ENCODE measurements at regions not wholly inside any gene's neighbourhood (a gene's known extent, or its start where the extent isn't known, plus 50 kb on each side); places are given as distances from the start of the nearest gene placed in this dataset.

DNA sequence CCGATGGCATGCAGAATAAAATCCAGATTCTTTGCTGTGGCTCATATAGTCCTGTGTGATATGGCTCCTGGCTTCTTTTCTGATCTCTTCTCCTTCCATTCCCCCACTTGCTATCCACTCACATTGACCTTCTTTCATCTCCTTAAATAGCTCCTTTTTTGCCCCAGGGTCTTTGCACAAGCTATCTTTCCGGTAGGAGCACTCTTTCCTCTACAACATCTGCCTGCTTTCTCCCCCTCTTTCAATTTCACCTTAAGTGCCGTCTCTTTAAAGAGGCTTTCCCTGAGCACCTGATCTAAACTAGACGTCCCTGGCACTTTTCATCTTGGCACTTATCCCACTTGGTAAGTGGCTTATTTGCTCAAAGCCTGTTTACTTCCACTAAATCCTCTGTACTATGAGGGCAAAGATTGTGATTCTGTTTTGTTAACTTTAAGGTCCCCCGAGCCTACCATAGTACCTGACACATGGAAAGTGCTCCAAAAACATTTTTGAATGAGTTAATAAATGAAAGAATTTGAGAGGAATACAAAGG, 323.3 kb upstream of the TLE3 start:
- no peak for FAIRE-seq

DNA sequence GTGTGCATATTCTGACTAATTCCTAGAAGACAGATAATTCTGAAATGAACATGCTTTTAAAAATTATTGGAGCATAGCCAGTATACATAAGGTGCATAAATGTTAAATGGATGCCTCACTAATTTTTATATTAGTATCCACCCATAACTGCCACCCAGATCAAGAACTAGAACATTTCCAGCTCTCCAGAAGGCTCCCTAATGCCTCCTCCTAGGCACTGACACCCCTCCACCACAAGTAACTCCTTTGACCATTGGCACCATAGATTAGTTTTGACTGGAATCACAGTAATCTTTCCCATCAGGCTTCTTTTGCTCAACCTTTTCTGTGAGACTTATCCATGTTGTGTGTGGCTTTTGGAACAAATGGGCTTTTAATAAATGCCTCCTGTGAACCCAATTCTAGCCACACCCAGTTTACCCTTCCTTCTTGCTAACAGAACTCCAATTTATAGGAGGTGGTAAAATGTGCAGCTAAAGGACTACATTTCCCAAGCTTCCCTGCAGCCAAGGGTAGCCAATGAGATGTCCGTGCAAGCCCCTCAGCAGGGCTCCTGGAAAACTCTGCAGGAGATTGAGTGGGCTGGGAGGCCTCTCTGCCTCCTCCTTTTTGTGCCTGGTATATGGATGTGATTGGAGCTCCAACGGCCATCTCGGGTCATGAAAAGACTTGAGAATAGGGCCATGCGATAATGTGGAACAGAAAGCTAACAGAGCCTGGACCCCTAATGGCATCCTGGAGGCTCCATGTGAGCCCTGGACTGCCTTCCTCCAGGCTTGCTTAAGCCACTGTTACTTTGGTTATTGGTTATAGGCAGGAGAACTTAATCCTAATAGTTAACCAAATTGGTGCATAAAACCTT, 322.6 kb upstream of the TLE3 start:
- FAIRE-seq, result no peak

DNA sequence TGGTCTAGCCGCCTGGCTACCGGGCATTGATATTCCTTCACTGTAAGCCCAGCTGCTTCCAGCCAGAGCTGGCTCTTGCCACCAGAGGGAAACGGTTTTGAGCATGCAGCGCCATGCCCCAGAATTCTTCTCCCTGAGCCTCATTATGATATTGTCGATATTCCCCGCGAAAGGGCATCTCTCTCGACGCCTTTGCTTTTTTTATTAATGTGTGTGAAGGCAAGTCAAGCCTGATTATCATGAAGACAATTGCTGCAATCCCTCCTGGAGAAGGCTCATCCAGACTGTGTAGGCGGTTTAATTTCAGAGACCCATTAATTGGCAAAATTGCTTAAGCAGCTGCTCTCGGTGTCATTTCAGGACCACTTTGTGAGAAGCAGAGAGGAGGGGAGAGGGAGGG, 321.2 kb upstream of the TLE3 start:
- no peak for FAIRE-seq

DNA sequence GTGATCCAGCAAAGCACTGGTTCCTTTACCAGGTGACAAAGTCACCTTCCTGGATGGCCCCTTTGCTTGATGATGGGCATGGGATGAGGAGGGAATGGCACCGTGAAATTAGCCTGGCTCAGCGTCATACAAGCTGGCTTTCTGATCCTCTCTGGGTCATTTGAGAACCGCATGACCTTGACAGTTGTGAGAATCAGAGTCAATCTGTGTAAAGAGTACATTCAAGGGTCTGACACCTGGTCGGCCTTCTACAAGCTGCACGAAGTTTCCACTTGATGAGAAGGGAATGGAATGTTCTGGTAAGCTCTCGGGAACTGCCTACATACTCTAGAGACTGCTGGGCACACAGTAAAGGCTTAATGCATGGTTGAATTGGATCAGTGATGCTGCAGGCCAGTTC, 319.8 kb upstream of the TLE3 start:
- no peak for FAIRE-seq

DNA sequence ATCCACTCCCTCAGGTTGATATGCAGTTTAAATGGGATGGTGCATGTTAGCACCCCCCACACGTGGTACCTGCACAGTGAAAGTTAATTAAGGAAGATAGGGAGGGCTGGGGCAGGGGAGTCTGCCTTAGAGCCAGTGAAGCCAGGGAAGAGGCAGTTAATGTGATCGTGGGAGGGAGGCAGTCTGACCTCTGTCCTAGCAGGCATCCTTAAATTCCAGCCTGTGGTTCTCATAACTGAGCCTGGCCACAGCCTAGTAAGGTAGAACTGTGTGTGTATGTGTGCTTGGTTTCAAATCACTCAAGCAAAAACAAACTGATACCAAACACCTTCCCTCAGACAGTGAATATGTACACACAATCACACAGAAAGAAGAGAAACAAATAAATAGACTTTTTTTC, 319.1 kb upstream of the TLE3 start:
- no peak for FAIRE-seq

DNA sequence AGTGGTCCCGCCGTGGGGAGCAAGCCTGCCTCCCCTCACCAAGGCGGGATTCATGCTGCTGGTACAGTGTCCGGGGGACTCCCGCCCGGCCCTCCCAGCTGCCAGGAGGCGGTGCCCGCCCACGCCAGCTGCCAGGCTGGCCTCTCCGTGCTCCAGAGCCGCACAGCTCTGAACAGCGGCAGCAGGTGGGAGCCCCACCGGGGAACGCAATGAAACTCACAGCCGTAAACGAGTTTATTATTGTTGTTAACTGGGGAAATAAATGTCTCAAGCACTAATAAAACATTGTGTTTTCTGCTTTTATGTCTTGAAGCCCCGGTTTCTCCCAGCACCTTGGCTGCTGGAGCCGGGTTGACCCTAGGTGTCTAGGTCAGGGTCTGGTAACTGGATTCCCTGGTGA, 317.7 kb upstream of the TLE3 start:
- FAIRE-seq, result no peak

DNA sequence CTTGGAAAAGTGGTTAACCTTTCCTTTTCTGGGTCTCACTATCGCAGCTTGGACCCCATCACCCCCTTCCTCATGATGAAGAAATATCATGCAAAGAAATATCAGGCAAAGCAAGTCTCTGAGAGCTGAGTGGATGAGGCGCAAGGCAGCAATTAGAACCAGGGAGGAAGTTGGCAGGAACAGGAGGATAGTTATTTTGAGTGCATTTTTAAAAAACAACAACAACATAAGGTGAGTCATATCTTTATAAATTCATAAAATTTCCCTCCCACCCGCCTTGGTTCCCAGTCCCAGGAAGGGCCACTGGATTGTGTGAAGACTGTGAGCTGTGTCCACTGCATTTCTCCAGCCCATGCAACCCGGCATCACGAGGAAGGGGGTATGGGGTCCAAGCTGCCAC, 316.9 kb upstream of the TLE3 start:
- no peak for FAIRE-seq

DNA sequence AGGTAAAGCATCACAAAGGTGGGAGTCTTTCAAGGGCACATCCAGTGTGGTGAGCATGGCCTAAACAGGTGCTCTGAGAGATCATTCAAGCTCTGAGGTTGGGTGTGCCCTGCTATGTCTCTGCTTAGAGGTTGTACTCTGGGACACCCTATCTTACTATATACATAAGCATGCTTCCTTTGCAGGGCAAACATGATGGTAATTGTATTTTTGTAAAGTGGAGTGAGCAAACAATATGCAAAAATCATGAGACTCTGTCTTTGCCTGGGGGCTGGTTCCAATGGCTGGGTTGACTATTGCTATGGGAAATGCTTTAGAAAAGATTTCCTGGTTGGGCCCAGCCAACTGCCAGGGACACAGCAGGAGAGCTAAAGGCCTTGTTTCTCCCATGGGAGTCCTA, 315.1 kb upstream of the TLE3 start:
- no peak for FAIRE-seq

DNA sequence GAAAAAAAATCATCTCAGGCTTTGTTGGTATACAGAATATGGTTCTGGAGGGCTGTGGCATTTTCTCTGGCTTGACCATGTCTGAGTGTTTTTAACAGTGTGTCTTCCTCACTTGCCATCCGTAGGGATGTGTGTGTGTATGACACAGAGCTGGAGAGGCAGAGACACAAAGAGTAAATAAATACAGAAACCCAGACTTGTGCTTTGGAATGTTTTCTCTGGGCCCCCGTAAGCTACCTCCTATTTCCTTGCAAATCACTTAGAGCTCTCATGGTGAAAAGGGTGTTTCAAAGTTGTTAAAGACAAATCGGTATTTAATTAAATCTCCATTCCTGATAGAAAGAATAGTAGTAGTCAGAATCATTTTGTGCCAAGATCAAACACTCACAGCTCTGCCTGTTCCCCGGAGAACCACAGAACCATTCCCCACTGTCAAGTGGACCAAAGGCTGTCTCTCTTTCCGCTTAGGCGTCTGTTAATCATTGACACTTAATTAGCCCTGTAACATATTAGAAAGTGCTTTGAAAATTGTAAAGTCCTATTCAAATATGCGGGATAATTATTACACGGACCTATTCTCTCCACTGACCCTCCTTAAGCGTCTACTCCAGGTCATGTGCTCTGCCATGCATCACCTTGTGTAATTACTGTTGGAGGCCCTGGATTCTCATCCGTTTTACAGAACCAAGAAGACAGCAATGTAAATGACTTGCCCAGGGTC, 313.6 kb upstream of the TLE3 start:
- FAIRE-seq, result no peak

DNA sequence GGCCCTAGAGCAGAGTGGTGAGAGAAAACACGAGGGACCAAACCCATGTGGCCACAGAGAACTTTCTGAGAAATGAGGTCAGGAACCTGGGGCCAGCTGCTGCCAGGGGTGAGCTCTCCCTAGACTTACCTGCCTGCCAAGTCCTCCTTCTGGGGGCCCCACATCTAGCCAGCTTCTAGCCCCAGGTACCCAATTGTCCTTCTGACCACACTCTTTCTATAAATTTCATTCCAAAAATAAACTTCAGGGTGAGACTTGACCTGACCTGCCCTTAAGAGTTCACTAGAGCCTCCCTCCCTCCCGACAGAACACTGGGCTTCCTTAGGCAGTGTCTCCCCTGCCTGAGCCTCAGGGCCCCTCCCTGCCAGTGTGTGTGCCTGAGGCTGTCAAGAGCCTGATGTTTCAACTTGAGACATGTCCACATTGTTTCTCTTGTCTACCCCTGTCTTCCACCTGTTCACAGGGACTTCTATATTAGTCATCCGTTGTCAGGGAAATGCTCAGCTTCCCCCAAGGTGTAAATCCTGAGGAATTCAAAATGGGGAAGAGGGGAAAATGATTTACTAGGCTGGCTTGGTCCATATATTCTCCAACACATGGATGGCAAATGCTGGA, 312.8 kb upstream of the TLE3 start:
- no peak for FAIRE-seq

DNA sequence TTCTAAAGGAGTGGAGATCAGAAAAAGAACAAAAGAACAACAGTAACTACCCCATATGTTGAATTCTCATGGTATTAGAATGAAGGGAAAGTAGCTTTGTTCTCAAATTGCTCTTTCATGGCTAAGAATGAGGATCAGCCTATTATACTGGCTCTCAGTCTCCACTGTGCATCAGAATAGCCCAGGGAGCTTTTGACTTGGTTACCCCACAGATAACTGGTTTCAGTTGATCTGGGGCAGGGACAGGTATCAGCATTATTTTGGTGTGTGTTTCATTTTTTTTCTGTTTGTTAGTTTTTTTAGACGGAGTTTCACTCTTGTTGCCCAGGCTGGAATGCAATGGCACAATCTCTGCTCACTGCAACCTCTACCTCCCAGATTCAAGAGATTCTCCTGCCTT, 311.7 kb upstream of the TLE3 start:
- FAIRE-seq, result no peak

DNA sequence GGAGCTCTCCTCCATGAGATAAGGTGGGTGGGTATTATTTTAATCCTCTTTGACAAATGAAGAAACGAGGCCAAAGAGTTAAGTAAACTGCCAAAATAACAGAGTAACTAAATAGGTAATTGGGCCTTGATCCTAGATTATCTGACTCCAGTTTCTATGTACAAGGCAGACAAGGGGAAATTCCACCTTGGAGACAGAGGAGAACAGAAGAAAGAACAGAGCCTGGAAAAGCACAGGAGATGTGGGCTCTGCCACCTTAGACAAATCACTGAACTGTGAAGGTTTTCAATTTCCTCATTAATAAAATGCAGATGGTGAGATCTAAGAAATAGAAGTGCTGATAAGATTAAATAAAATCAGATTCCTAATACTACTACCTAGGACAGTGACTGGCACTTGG, 310.2 kb upstream of the TLE3 start:
- FAIRE-seq, result no peak

DNA sequence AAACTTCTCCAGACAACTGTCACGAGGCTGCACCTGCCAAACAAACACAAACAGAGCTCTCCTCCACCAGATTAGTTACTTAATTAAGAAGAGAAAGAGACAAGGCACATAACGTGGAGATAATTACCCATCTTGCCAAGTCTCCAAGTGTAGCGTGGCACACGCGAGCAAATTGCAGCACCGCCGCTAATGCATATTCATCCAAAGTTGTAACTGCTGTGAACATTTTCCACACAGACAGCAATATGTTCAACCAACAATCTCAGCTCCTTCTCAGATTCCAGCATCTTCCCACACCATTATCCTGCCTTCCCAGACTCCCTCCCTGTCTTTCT, 309.6 kb upstream of the TLE3 start:
- FAIRE-seq, result no peak

DNA sequence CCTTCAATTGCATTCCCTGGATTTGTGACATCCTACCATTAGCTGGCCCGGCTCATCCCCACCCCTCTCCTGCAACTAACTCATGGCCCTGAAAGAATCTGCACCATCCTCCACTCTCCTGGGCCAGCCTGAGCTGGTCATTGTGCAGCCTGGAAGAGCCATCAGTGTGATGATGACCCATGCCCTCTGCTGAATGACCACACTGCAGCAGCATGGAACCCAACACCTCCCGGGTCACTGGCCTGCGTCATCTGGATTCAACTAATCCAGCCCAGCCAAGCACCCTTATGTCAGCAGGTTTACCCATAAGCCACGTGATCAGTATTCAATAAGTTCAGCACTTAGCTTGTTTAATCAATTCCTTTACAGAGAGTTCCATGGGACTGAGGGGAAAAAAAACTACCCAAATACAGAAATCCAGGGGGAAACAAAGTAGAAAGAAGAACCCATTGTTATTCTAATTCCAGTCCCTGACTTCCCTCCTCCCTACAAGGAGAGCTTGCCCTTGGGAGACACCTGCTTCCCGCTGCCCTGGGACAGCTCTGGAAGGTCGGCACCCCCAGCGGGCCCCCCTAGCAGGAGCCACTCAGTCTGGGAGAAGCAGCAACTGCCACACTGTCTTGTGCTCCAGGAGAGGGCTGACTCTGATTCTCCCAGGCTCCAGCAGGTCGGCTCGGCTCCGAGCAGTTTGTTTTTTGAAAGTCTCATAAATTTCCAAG, 309.1 kb upstream of the TLE3 start:
- FAIRE-seq, result no peak

DNA sequence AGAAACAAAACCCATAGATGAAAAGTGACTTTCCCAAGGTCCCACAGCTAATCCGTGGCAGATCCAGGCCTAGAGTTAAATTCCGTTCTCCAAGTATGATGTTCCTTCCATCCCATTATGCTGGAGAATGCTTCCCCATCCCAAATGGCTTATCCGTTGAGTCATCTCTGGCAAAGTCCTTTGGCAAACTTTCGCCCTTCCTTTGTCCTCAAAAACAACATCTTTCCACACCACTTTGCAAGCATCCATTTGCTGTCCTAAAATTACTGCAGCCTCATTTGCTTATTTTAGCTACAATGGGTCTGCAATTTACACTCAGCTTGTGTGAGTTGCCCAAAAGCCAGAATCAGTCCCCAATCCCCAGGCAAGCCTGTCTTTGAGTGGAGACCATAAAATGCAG, 304.0 kb upstream of the TLE3 start:
- FAIRE-seq, result no peak

DNA sequence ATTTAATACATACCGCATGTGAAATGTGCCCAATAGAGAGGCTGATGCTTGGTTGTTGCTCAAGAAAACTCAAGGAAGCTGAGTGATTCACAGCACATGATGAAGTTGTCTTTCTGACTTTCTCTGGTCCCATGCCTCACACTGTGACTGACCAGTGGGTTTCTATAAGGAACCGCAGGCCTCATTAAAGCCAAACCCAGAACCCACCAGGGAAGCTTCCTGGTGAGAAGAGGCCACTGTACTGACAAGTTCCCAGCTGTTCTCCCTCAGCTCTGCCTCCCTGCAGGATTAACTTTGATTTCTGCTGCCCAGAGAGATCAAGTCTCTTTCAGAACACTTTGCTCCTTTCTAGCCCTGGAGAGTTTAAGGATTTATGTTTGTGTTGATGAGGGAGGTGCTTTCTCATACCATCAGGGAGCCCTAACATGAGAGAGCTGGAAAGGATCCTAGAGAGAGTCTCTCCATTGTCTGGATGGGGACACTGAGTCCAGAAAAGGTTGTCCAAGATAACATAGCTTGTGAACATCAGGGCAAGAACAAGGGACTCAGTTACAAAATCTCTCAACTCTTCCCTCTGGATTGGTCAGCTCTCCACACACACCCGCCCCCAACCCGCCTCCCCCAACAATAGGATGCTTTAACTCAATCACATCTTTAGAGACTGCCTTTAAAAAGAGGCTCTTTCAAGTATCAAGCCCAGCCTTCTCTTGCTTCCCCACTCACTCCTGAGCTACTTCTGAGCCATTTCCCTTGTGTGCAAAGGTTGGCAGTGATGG, 303.2 kb upstream of the TLE3 start:
- FAIRE-seq, result no peak

DNA sequence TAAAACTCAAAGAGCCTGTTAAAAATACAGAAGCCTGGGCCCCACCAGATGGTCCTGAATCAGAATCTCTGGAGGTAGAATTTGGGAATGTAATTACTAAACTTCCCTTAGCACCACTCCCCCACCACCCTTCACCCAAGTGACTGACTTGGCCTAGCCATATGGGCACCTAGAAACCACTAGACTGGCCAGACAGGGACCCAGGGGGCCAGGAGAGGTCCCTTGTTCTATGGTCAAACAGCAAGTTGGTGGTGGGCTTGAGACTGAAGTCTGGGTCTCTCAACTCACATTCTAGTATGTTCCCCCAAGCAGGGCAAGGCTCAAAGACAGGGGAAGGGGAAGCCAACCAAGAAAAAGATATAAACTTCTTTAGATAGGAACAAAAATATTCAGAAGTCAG, 301.5 kb upstream of the TLE3 start:
- no peak for FAIRE-seq

DNA sequence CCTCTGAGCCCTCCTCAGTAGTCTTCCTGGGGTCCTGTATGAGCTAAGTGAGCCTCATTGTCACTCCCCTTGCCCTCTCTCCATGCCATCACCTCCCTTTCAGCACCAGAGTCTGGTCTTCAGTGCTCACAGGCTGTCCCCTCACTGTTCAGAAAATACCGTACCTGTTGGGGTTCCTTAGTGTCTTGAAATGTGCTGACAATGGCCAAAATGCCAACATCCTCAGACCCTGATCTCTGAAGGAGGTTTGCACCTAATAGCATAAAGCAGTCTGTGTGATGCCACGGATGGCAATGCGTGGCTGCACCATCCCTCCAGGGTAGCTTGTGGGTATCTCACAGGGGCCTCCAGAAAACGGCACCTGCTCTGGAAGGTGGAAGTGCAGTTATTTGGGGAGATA, 301.0 kb upstream of the TLE3 start:
- no peak for FAIRE-seq

DNA sequence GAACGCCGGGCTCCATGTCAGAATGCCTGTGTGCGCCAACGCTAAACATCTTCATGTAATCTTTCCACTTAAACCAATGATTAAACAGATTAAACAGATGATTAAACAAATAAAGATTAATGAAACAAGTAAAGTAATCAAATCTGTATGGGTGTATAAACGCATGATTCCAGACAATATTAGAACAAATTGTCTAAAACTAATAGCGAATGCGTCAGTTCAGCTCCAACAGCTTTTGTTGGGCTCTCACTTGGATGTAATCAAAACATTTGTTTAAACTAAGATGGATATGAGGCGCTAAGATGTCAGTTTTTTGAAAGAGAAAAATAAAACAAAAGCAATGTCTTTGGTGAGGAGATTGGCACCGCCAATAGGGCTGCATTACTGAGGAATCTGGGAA, 299.1 kb upstream of the TLE3 start:
- no peak for FAIRE-seq

DNA sequence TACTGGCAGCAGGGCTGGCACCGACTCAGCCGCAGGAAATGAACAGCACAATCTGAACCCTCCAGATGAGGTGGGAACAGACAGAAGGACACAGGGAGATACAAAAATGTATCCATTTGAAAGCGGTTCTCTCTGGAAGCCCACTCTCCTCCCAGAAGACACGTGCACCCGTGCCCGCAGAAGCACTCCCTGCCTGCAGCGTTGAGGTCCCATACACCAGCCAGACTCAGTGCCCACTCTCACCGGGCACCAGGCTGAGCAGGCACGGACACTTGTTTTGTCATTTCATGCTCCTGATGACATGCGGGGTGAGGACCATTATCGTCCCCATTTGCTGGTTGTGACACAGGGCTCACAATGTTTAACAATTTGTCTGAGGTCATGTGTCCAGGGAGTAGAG, 297.4 kb upstream of the TLE3 start:
- FAIRE-seq, result no peak

DNA sequence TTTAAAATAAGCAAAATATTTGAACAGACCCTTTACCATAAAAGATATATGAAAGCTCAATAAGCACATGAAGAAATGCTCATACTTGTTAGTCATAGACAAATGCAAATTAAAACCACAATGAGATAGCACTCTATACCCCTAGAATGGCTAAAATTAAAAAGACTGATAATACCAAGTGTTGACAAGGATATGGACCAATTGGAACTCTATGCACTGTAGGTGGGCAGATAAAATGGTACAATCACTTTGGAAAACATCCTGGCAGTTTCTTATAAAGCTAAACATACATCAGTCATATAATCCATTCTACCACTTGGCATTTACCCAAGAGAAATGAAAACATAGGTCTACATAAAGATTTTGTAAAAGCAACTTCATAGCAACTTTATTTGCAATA, 293.0 kb upstream of the TLE3 start:
- no peak for FAIRE-seq

DNA sequence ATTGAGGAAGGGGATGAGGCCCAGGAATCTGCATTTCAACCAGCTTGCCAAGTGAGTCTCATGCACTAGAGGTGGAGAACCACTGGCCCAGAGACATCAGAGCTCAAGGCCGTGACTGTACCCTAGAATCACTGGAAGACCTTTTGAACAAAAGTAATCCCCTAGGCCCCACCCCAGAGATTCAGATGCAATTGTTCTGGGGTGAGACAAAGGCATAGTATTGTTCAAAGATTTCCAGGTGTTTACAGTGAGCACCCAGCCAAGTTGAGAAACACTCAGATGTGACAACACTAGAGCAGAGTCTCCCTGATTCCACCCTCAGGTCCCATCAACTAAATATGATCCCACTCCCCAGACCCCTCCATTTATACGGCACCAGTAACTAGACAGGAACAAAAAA, 290.3 kb upstream of the TLE3 start:
- no peak for FAIRE-seq

DNA sequence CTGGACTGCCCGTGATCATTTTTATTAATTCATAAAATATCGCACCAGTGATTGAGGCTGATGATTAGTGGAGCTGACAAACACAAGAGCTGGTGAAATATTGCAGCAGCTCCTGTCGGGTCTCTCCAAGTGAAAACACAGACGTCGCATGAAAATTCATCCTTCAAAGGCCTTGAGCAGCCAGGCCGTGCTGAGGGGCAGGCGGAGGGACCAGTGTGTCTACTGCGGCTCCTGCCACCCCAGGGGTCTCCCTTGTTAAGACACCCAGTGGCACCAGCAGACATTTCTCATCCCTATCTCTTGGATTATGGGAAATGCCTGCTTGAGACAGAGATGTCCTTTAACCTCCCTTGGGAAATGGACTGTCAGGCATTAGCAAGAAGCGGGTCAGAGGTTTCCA, 289.4 kb upstream of the TLE3 start:
- no peak for FAIRE-seq
